Neural progenitor cell (in vitro differentiated cells): ENCODE measurements at regions not wholly inside any gene's neighbourhood (a gene's known extent, or its start where the extent isn't known, plus 50 kb on each side); places are given as distances from the start of the nearest gene placed in this dataset.

Experiments
- DNase-seq: peaks from one replicate; pipeline ENCODE4 v3.0.0-alpha.2; 2016; ENCODE audit warnings: low spot score
- H2AFZ ChIP-seq: fragments of 200-600 bp; sonication (generic); replicated peaks from 2 replicates; pipeline ENCODE4 v1.6.1; 2016; ENCODE audit warnings: antibody characterized with exemption
- H3F3A ChIP-seq: fragments of 200-600 bp; sonication (generic); 2 replicates; pipeline ENCODE4 v1.6.1; 2016; ENCODE audit warnings: antibody characterized with exemption, low read depth
- H3K27ac ChIP-seq: fragments of 200-600 bp; sonication (generic); 2 replicates; pipeline ENCODE4 v1.5.1; 2016; ENCODE audit warnings: mild to moderate bottlenecking
- H3K27me3 ChIP-seq: fragments of 200-600 bp; sonication (generic); 2 replicates; pipeline ENCODE4 v1.6.1; 2016; ENCODE audit warnings: mild to moderate bottlenecking, moderate library complexity
- H3K36me3 ChIP-seq: fragments of 200-600 bp; sonication (generic); 2 replicates; pipeline ENCODE4 v1.5.1; 2016
- H3K4me1 ChIP-seq: fragments of 200-600 bp; sonication (generic); 2 replicates; pipeline ENCODE4 v1.6.1; 2016; ENCODE audit warnings: mixed run types
- H3K4me2 ChIP-seq: fragments of 200-600 bp; sonication (generic); 2 replicates; pipeline ENCODE4 v1.6.1; 2016
- H3K4me3 ChIP-seq: fragments of 200-600 bp; sonication (generic); 2 replicates; pipeline ENCODE4 v1.5.1; 2016
- H3K79me2 ChIP-seq: fragments of 200-600 bp; sonication (generic); 2 replicates; pipeline ENCODE4 v1.6.1; 2016; ENCODE audit warnings: low read depth
- H3K9ac ChIP-seq: fragments of 200-600 bp; sonication (generic); 2 replicates; pipeline ENCODE4 v1.6.1; 2016
- H3K9me3 ChIP-seq: fragments of 200-600 bp; sonication (generic); 2 replicates; pipeline ENCODE4 v1.5.1; 2016; ENCODE audit warnings: low read depth
- H4K20me1 ChIP-seq: fragments of 200-600 bp; sonication (generic); 2 replicates; pipeline ENCODE4 v1.6.1; 2016; ENCODE audit warnings: low read depth
- H3K27ac Mint-ChIP-seq: 3 replicates; pipeline ENCODE4 v1.8.0; 2021; ENCODE audit warnings: mixed read lengths
- H3K27me3 Mint-ChIP-seq: 2 replicates; pipeline ENCODE4 v1.8.0; 2022; ENCODE audit warnings: low read depth, mild to moderate bottlenecking, inconsistent platforms, moderate library complexity, mixed read lengths; ENCODE audit not compliant: insufficient read depth
- H3K36me3 Mint-ChIP-seq: 3 replicates; pipeline ENCODE4 v1.8.0; 2021; ENCODE audit warnings: mixed read lengths
- H3K4me1 Mint-ChIP-seq: 3 replicates; pipeline ENCODE4 v1.8.0; 2021; ENCODE audit warnings: mixed read lengths
- H3K4me3 Mint-ChIP-seq: 3 replicates; pipeline ENCODE4 v1.8.0; 2021; ENCODE audit warnings: mild to moderate bottlenecking, moderate library complexity, mixed read lengths
- H3K9me3 Mint-ChIP-seq: 3 replicates; pipeline ENCODE4 v1.8.0; 2020; ENCODE audit warnings: mixed read lengths
- EZH2 ChIP-seq: fragments of 200-600 bp; sonication (generic); IDR thresholded peaks from 2 replicates; pipeline ENCODE4 v1.6.1; 2017; ENCODE audit warnings: antibody characterized with exemption, mild to moderate bottlenecking, moderate library complexity
- EZH2phosphoT487 ChIP-seq: fragments of 200-600 bp; sonication (generic); IDR thresholded peaks from 2 replicates; pipeline ENCODE4 v1.6.1; 2017; ENCODE audit warnings: antibody characterized with exemption
- TF ChIP-seq, protein P1 (sequence below): fragments of 200-600 bp; sonication (generic); IDR thresholded peaks from 2 replicates; pipeline ENCODE4 v1.5.1; 2017; ENCODE audit warnings: antibody characterized with exemption, mild to moderate bottlenecking

DNA sequence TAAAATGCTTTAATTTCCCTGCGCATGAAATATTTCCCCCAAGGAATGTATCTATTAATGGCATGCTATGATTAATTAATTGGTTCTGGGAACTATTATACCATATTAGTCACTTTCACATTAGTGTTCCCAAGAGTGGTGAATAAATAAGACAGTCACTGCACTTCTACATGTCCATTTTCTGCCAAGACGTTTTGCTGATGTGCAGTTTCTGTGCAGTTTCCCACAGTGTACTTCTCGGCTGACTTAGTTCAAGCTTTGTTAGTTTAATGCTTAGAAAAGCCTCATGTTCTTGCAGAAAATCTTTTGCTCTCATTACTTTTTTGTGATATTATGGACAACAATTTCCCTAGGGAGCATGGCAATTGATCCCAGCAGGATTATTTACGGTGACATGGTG is 1014.5 kb downstream of the BRINP3 start:
- H3K27me3 Mint-ChIP-seq, result no peaks in the 10 kb centered on the region
- DNase-seq, result no peak
- H3K27ac Mint-ChIP-seq, result no peak overlapping the region
- no peaks in the 10 kb centered on the region for H3K4me1 ChIP-seq
- no peaks in the 10 kb centered on the region for H3F3A ChIP-seq
- no peaks in the 10 kb centered on the region for H3K9me3 ChIP-seq
- no peaks in the 10 kb centered on the region for H4K20me1 ChIP-seq
- H3K4me2 ChIP-seq, result no peak overlapping the region
- no peak for TF ChIP-seq EZH2phosphoT487
- no peak for TF ChIP-seq EZH2
- TF ChIP-seq, protein P1, sequence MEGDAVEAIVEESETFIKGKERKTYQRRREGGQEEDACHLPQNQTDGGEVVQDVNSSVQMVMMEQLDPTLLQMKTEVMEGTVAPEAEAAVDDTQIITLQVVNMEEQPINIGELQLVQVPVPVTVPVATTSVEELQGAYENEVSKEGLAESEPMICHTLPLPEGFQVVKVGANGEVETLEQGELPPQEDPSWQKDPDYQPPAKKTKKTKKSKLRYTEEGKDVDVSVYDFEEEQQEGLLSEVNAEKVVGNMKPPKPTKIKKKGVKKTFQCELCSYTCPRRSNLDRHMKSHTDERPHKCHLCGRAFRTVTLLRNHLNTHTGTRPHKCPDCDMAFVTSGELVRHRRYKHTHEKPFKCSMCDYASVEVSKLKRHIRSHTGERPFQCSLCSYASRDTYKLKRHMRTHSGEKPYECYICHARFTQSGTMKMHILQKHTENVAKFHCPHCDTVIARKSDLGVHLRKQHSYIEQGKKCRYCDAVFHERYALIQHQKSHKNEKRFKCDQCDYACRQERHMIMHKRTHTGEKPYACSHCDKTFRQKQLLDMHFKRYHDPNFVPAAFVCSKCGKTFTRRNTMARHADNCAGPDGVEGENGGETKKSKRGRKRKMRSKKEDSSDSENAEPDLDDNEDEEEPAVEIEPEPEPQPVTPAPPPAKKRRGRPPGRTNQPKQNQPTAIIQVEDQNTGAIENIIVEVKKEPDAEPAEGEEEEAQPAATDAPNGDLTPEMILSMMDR, result no peak
- no peaks in the 10 kb centered on the region for H3K9me3 Mint-ChIP-seq
- H3K36me3 ChIP-seq, result no peaks in the 10 kb centered on the region
- H3K4me1 Mint-ChIP-seq, result peaks cover 10% of the 10 kb centered on the region
- no peak overlapping the region for H3K4me3 Mint-ChIP-seq
- no peaks in the 10 kb centered on the region for H3K79me2 ChIP-seq
- H3K9ac ChIP-seq, result no peak overlapping the region
- no peak overlapping the region for H3K27ac ChIP-seq
- H3K4me3 ChIP-seq, result no peak overlapping the region
- H3K27me3 ChIP-seq, result no peaks in the 10 kb centered on the region
- H2AFZ ChIP-seq, result no peak overlapping the region
- no peaks in the 10 kb centered on the region for H3K36me3 Mint-ChIP-seq

DNA sequence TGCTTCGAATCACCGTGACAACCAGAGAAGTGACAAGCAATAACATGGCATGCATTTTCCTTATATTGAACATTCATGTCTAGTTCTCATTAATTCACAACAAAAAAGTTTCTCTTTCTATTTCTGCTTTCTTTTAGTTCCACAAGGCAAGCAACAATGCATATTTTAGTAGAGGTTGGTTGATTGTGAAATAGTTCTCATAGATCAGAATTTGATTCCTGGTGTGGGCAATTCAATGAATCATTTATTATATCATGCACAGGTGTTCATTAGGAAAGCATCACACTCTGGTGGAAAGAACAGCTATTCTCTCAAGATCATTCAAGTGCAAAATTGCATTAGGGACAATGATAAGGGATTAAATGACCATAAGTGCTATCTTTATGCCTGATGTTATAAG is 980.9 kb downstream of the BRINP3 start:
- H4K20me1 ChIP-seq, result no peaks in the 10 kb centered on the region
- no peak overlapping the region for H2AFZ ChIP-seq
- H3K4me3 ChIP-seq, result no peak overlapping the region
- TF ChIP-seq EZH2, result no peak
- TF ChIP-seq EZH2phosphoT487, result no peak
- TF ChIP-seq, protein P1, result no peak
- no peak overlapping the region for H3K4me2 ChIP-seq
- no peak overlapping the region for H3K9ac ChIP-seq
- Mint-ChIP-seq H3K27me3 (peaks cover 2% of the 10 kb centered on the region), H3K27ac (peak overlapping the region; percentile 16), H3K9me3 (no peaks in the 10 kb centered on the region), H3K4me1 (peaks cover 12% of the 10 kb centered on the region), H3K36me3 (no peaks in the 10 kb centered on the region), H3K4me3 (no peak overlapping the region)
- H3K9me3 ChIP-seq, result no peaks in the 10 kb centered on the region
- H3K36me3 ChIP-seq, result no peaks in the 10 kb centered on the region
- H3F3A ChIP-seq, result no peaks in the 10 kb centered on the region
- H3K27ac ChIP-seq, result no peak overlapping the region
- H3K4me1 ChIP-seq, result no peaks in the 10 kb centered on the region
- no peaks in the 10 kb centered on the region for H3K27me3 ChIP-seq
- no peaks in the 10 kb centered on the region for H3K79me2 ChIP-seq
- no peak for DNase-seq

DNA sequence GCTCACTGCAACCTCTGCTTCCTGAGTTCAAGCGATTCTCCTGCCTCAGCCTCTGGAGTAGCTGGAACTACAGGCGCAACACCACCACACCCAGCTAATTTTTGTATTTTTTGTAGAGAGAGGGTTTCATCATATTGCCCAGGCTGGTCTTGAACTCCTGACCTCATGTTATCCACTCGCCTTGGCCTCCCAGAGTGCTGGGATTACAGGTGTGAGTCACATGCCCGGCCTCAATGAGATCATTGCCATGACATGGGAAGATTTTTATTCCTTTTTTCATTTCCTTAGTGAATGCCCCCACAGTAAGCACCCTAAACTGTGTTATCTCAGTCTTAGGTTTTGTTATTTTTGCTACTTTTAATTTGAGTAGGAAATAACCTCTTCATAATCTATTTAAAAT is 977.9 kb downstream of the BRINP3 start:
- Histone ChIP-seq H3F3A (no peaks in the 10 kb centered on the region), H3K4me1 (no peaks in the 10 kb centered on the region), H4K20me1 (no peaks in the 10 kb centered on the region), H3K27ac (no peak overlapping the region), H3K27me3 (no peaks in the 10 kb centered on the region), H3K4me2 (no peak overlapping the region), H3K36me3 (no peaks in the 10 kb centered on the region), H2AFZ (no peak overlapping the region), H3K9ac (no peak overlapping the region), H3K79me2 (no peaks in the 10 kb centered on the region), H3K4me3 (no peak overlapping the region), H3K9me3 (no peaks in the 10 kb centered on the region)
- Mint-ChIP-seq H3K27me3 (peaks cover 2% of the 10 kb centered on the region), H3K27ac (no peak overlapping the region), H3K4me1 (peaks cover 12% of the 10 kb centered on the region), H3K4me3 (no peak overlapping the region), H3K9me3 (no peaks in the 10 kb centered on the region), H3K36me3 (no peaks in the 10 kb centered on the region)
- DNase-seq, result no peak
- TF ChIP-seq EZH2phosphoT487, result no peak
- TF ChIP-seq, protein P1, result no peak
- TF ChIP-seq EZH2, result no peak
